ENCODE measurements at regions not wholly inside any gene's neighbourhood (a gene's known extent, or its start where the extent isn't known, plus 50 kb on each side); places are given as distances from the start of the nearest gene placed in this dataset.
A peak's percentile ranks its signal among the peaks of the same experiment; 100 is the strongest.

- TF ChIP-seq U2AF2 (optimal IDR thresholded peaks at IDR 0.05; ENCODE audit: low read depth, low read length) = no peak
- no peak for TF ChIP-seq ZNF316 (IDR thresholded peaks at IDR 0.05)
- TF ChIP-seq CBX1 (IDR thresholded peaks at IDR 0.05; ENCODE audit: low read depth) = no peak
- TF ChIP-seq ZNF134 (CRISPR knock-in tag; conservative IDR thresholded peaks at IDR 0.05) = no peak
- TF ChIP-seq JUN (IDR thresholded peaks at IDR 0.05; ENCODE audit: borderline replicate concordance, low read depth, low read length) = no peak
- TF ChIP-seq JUN (CRISPR knock-in tag; IDR thresholded peaks at IDR 0.05; ENCODE audit: borderline replicate concordance) = no peak
- no peak for TF ChIP-seq MAZ (CRISPR knock-in tag; conservative IDR thresholded peaks at IDR 0.05 in 1 of 2, IDR thresholded peaks at IDR 0.05 in 1 of 2)
- TF ChIP-seq MYNN (IDR thresholded peaks at IDR 0.05) = no peak
- TF ChIP-seq MYNN (CRISPR knock-in tag; IDR thresholded peaks at IDR 0.05) = no peak
- TF ChIP-seq SIN3A (IDR thresholded peaks at IDR 0.05; ENCODE audit: borderline replicate concordance in 2 of 2, control insufficient read depth in 1 of 2, low read depth in 2 of 2, low read length in 2 of 2) = no peak
- no peak for TF ChIP-seq ADNP (tag; IDR thresholded peaks at IDR 0.05)
- no peak for TF ChIP-seq ZBTB26 (CRISPR knock-in tag; IDR thresholded peaks at IDR 0.05)
- TF ChIP-seq THRAP3 (IDR thresholded peaks at IDR 0.05; ENCODE audit: borderline replicate concordance) = no peak
- TF ChIP-seq ZC3H4 (CRISPR knock-in tag; IDR thresholded peaks at IDR 0.05; ENCODE audit: borderline replicate concordance) = no peak
- TF ChIP-seq GATAD2A (IDR thresholded peaks at IDR 0.05) = no peak
- peak; percentile 38 for TF ChIP-seq TAL1 (IDR thresholded peaks at IDR 0.05)
- no peak for TF ChIP-seq HBP1 (CRISPR knock-in tag; IDR thresholded peaks at IDR 0.05)
- no peak for TF ChIP-seq ZBTB49 (CRISPR knock-in tag; IDR thresholded peaks at IDR 0.05; ENCODE audit: borderline replicate concordance)
- TF ChIP-seq GTF2F1 (IDR thresholded peaks at IDR 0.05; ENCODE audit: low read depth, low read length) = no peak
- TF ChIP-seq EP300 (IDR thresholded peaks at IDR 0.05; ENCODE audit: low read length) = no peak
- TF ChIP-seq GATAD2B (IDR thresholded peaks at IDR 0.05; ENCODE audit: borderline replicate concordance) = no peak
- no peak for TF ChIP-seq SOX6 (IDR thresholded peaks at IDR 0.05)
- TF ChIP-seq NCOR1 (IDR thresholded peaks at IDR 0.05) = 0 out of 2 replicates have a peak, but pooled peaks have one; percentile 8
- TF ChIP-seq ZNF274 (IDR thresholded peaks at IDR 0.05; ENCODE audit: borderline replicate concordance, low read depth, low read length) = no peak
- TF ChIP-seq ZNF780A (CRISPR knock-in tag; IDR thresholded peaks at IDR 0.05) = no peak
- TF ChIP-seq TCF3 (CRISPR knock-in tag; IDR thresholded peaks at IDR 0.05) = peak; percentile 45
- no peak for TF ChIP-seq TAF15 (IDR thresholded peaks at IDR 0.05; ENCODE audit: low read depth, low read length)
These were observed 103.1 kb upstream of the TLE3 start (continued) for GRCh38 chr15:70200511-70201424.
